ENCODE measurements at regions not wholly inside any gene's neighbourhood (a gene's known extent, or its start where the extent isn't known, plus 50 kb on each side); places are given as distances from the start of the nearest gene placed in this dataset.
"Not testable (repeated sequence)": the region's sequence is repeated elsewhere in the genome, so short reads cannot be mapped to it uniquely, and the experiment has no call there.

DNA sequence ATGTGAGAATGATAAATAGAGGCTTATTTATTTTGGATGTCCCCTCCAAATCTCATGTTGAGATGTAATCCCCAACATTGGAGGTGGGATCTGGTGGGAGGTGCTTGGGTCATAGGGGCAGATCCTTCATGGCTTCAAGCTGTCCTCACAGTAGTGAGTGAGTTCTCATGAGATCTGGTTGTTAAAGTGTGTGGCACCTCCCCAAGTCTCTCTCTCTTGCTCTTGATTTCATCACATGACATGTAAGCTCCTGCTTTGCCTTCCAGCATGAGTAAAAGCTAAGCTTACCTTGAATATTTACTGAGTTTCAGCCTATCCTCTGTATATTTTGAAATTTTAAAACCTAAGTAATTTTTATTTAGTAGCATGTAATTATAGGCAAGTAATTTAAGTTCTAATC, 444.9 kb downstream of the ARL4A start:
- no peak for ATAC-seq

DNA sequence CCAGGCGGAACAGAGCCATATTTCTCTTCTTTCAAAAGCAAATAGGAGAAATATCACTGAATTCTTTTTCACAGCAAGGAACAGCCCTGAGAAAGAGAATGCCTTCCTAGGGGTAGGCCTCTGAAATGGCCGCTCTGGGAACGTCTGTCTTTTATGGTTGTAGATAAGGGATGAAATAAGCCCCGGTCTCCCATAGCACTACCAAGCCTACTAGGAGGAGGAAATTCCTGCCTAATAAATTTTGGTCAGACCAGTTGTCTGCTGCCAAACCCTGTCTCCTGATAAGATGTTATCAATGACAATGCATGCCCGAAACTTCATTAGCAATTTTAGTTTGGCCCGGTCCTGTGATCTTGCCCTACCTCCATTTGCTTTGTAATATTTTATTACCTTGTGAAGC, 448.9 kb downstream of the ARL4A start:
- H3K36me3 ChIP-seq (ENCODE audit: insufficient read depth in 1 of 2, low read depth in 1 of 2); H3K27ac ChIP-seq; ATAC-seq; H3K4me1 ChIP-seq; H3K4me3 ChIP-seq; H3K9me3 ChIP-seq; DNase-seq; H3K27me3 ChIP-seq (ENCODE audit: insufficient read depth in 3 of 3, low read length in 2 of 3); intact Hi-C loops (cut with DNase I): not testable (repeated sequence)
- 96 to 97% (median 96%) methylated on average over 6 of the region's 6 CpGs for WGBS, 3 donors

More for the DNA sequence above, 444.9 kb downstream of the ARL4A start:
- no peak for DNase-seq
- no peaks in the 10 kb centered on the region for H3K27me3 ChIP-seq (ENCODE audit: insufficient read depth in 3 of 3, low read length in 2 of 3)
- no peaks in the 10 kb centered on the region for H3K4me1 ChIP-seq
- H3K27ac ChIP-seq: no peak overlapping the region
- H3K36me3 ChIP-seq (ENCODE audit: insufficient read depth in 1 of 2, low read depth in 1 of 2): no peaks in the 10 kb centered on the region
- no peak overlapping the region for H3K4me3 ChIP-seq
- intact Hi-C loops (cut with DNase I): no loop called here
- TF ChIP-seq, protein P1, sequence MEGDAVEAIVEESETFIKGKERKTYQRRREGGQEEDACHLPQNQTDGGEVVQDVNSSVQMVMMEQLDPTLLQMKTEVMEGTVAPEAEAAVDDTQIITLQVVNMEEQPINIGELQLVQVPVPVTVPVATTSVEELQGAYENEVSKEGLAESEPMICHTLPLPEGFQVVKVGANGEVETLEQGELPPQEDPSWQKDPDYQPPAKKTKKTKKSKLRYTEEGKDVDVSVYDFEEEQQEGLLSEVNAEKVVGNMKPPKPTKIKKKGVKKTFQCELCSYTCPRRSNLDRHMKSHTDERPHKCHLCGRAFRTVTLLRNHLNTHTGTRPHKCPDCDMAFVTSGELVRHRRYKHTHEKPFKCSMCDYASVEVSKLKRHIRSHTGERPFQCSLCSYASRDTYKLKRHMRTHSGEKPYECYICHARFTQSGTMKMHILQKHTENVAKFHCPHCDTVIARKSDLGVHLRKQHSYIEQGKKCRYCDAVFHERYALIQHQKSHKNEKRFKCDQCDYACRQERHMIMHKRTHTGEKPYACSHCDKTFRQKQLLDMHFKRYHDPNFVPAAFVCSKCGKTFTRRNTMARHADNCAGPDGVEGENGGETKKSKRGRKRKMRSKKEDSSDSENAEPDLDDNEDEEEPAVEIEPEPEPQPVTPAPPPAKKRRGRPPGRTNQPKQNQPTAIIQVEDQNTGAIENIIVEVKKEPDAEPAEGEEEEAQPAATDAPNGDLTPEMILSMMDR (IDR thresholded peaks at IDR 0.05): no peak
- no peaks in the 10 kb centered on the region for H3K9me3 ChIP-seq

DNA sequence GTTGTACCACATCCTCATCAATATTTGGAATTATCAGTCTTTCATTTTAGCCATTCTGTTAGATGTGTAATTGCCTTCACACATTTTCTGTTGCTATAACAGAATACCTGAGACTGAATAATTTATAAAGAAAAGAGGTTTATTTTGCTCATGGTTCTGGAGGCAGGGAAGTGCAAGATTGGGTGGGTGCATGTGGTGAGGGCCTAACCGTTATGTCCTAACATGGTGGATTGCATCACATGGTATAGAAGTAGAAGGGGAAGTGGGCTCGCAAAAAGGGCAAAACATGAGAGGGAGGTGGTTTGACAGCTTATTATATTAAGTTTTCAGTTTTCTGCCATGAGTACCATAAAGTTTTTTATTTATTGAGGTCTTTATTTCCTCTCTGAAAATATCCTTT, 452.0 kb downstream of the ARL4A start:
- H3K4me3 ChIP-seq: no peak overlapping the region
- WGBS, 3 donors: 89 to 96% (median 95%) methylated on average over 2 of the region's 2 CpGs
- ATAC-seq: no peak
- no peak overlapping the region for H3K27ac ChIP-seq
- H3K36me3 ChIP-seq (ENCODE audit: insufficient read depth in 1 of 2, low read depth in 1 of 2): no peaks in the 10 kb centered on the region
- intact Hi-C loops (cut with DNase I): no loop called here
- DNase-seq: no peak
- peaks cover 2% of the 10 kb centered on the region for H3K4me1 ChIP-seq
- TF ChIP-seq, protein P1 (IDR thresholded peaks at IDR 0.05): no peak
- no peaks in the 10 kb centered on the region for H3K9me3 ChIP-seq
- no peaks in the 10 kb centered on the region for H3K27me3 ChIP-seq (ENCODE audit: insufficient read depth in 3 of 3, low read length in 2 of 3)

DNA sequence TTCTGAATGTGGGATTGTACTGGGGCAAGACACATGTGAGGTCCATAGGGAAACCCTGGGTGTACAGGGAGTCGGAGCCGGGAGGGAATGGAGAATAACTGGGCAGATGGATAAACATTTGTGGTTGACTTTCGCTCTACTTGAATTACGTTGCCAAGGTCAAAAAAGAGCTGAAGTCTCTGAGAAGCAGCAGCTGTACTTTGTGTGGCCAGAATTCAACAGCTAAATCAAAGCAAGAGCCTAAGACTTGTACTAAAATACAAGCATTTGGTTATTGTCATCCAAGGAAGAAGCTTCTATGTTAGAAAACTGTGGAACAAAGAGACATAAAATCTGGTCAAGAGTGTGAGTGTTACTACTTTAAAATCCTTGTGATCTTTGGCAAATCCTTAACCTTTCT, 457.2 kb downstream of the ARL4A start:
- DNase-seq (no peak), ATAC-seq (no peak)
- WGBS, 3 donors: 21 to 32% (median 26%) methylated on average over 4 of the region's 4 CpGs
- peaks cover 3% of the 10 kb centered on the region for H3K4me1 ChIP-seq
- no peak overlapping the region for H3K27ac ChIP-seq
- no peak overlapping the region for H3K4me3 ChIP-seq
- H3K27me3 ChIP-seq (ENCODE audit: insufficient read depth in 3 of 3, low read length in 2 of 3): no peaks in the 10 kb centered on the region
- TF ChIP-seq, protein P1 (IDR thresholded peaks at IDR 0.05): no peak
- H3K9me3 ChIP-seq: no peaks in the 10 kb centered on the region
- intact Hi-C loops (cut with DNase I): no loop called here
- no peaks in the 10 kb centered on the region for H3K36me3 ChIP-seq (ENCODE audit: insufficient read depth in 1 of 2, low read depth in 1 of 2)

DNA sequence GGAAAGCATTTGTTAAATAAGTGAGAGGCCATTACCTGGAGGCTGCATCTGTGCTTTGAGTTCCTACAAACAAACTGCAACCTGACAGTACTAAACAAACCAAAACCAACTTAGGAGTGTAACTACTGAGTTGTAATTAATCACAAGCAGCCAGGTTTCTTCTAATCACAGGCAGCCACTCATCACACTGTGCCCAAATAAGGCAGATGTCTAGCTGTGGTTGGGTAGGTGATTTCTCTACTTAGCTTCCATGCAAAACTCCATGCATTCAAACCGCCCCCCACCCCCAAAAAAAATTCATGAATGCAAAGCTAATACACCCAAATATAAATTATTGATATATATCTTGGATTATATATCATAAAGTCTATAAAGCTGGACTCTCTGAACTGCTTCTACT, 461.1 kb downstream of the ARL4A start:
- Histone ChIP-seq H3K9me3 (no peaks in the 10 kb centered on the region), H3K36me3 (ENCODE audit: insufficient read depth in 1 of 2, low read depth in 1 of 2) (no peaks in the 10 kb centered on the region), H3K27me3 (ENCODE audit: insufficient read depth in 3 of 3, low read length in 2 of 3) (no peaks in the 10 kb centered on the region), H3K4me1 (peaks cover 3% of the 10 kb centered on the region), H3K27ac (no peak overlapping the region), H3K4me3 (no peak overlapping the region)
- intact Hi-C loops (cut with DNase I): no loop called here
- ATAC-seq (no peak), DNase-seq (no peak)
- TF ChIP-seq, protein P1 (IDR thresholded peaks at IDR 0.05): no peak
- WGBS, 3 donors: 47 to 73% (median 72%) methylated on average over 1 of the region's 1 CpG

Data from psoas muscle (tissue), 7 donors.